GM12878 (cell line): ENCODE measurements at regions not wholly inside any gene's neighbourhood (a gene's known extent, or its start where the extent isn't known, plus 50 kb on each side); places are given as distances from the start of the nearest gene placed in this dataset.

Experiments used
- ATAC-seq: fragments of 200-7000 bp; cut with Tn5 transposase; 3 replicates; pipeline ENCODE4 v1.9.1; 2020; ENCODE audit warnings: mild to moderate bottlenecking, moderate library complexity
- BruUV-seq: library from RNA; stranded (reverse); fragments of 400-500 nt; replicated peaks from 2 replicates; lab custom pipeline; 2021; lab: Mats Ljungman, UMichigan
- CTCF ChIA-PET: fragments of 300-600 bp; sonication (Branson Sonifier 250); formaldehyde crosslinking; extraction: SDS; loops from one replicate; lab custom pipeline; 2021; ENCODE audit warnings: inconsistent platforms; lab: Yijun Ruan, JAX
- POLR2A ChIA-PET: fragments of 350-600 bp; formaldehyde crosslinking; extraction: SDS; loops from one replicate; lab custom pipeline; 2021; ENCODE audit warnings: inconsistent platforms; lab: Charles Lee
- RAD21 ChIA-PET: fragments of 300-600 bp; sonication (Branson Sonifier 250); formaldehyde crosslinking; loops from one replicate; lab custom pipeline; 2023; ENCODE audit warnings: antibody characterized with exemption; ENCODE audit not compliant: unreplicated experiment; lab: Charles Lee
- SMC1A ChIA-PET: fragments of 300-600 bp; sonication (Branson Sonifier 250); formaldehyde crosslinking; loops from one replicate; lab custom pipeline; 2023; ENCODE audit not compliant: unreplicated experiment, uncharacterized antibody; lab: Charles Lee
- DNase-seq: peaks from one replicate; pipeline ENCODE4 v3.0.0-alpha.2; 2011; ENCODE audit warnings: low read depth, low spot score
- FAIRE-seq: peaks from 3 replicates; lab custom pipeline; 2011; peaks lifted over from hg19 to GRCh38; lab: Jason Lieb, UNC
- H2AFZ ChIP-seq: 2 replicates; pipeline ENCODE4 v1.6.0; 2011; ENCODE audit warnings: low read depth, low read length, control low read depth; ENCODE audit not compliant: control insufficient read depth
- H3K27ac ChIP-seq: 2 replicates; pipeline ENCODE4 v1.5.1; 2011; ENCODE audit warnings: control low read depth; ENCODE audit not compliant: control insufficient read depth, insufficient read depth
- H3K27me3 ChIP-seq, 2 experiments: replicated peaks in 1 of 2; 2 replicates each; pipeline versions ENCODE4 v1.6.0 to v1.6.1; 2011; ENCODE audit warnings: low read length in 1 of 2; ENCODE audit not compliant: control insufficient read depth in 2 of 2, insufficient read depth in 2 of 2
- H3K36me3 ChIP-seq, 2 experiments: 2 replicates each; pipeline ENCODE4 v1.5.1; 2011; ENCODE audit warnings: low read length in 1 of 2; ENCODE audit not compliant: control insufficient read depth in 2 of 2, insufficient read depth in 2 of 2
- H3K4me1 ChIP-seq: 2 replicates; pipeline ENCODE4 v1.6.1; 2011; ENCODE audit warnings: mild to moderate bottlenecking, low read length, moderate library complexity, mixed read lengths; ENCODE audit not compliant: control insufficient read depth, insufficient read depth
- H3K4me2 ChIP-seq: 2 replicates; pipeline ENCODE4 v1.6.0; 2011; ENCODE audit warnings: control low read depth; ENCODE audit not compliant: control insufficient read depth, insufficient read depth
- H3K4me3 ChIP-seq: fragments of 200-600 bp; sonication (generic); 2 replicates; pipeline ENCODE4 v1.5.1; 2016
- H3K79me2 ChIP-seq: 2 replicates; pipeline ENCODE4 v1.6.0; 2011; ENCODE audit warnings: low read length; ENCODE audit not compliant: control insufficient read depth, insufficient read depth
- H3K9ac ChIP-seq: 2 replicates; pipeline ENCODE4 v1.8.0; 2011; ENCODE audit warnings: low read length, control low read depth, mixed read lengths; ENCODE audit not compliant: control insufficient read depth, insufficient read depth
- H3K9me3 ChIP-seq: replicated peaks from 3 replicates; pipeline ENCODE4 v1.5.1; 2011; ENCODE audit warnings: mild to moderate bottlenecking, low read length; ENCODE audit not compliant: control insufficient read depth, insufficient read depth
- H4K20me1 ChIP-seq: 2 replicates; pipeline ENCODE4 v1.6.0; 2011; ENCODE audit not compliant: control insufficient read depth, insufficient read depth
- EP300 ChIP-seq, 2 experiments: fragments of 150-350 bp in 1 of 2; IDR thresholded peaks; 2 replicates each; pipeline ENCODE4 v1.6.1; 2011 to 2012; ENCODE audit warnings: low read depth in 2 of 2, low read length in 2 of 2, borderline replicate concordance in 1 of 2, improper control_type of control experiment in 1 of 2, inconsistent platforms in 1 of 2; ENCODE audit not compliant: control insufficient read depth in 1 of 2
- FOXM1 ChIP-seq: IDR thresholded peaks from 2 replicates; pipeline ENCODE4 v1.6.1; 2012; ENCODE audit warnings: low read depth, mild to moderate bottlenecking, inconsistent platforms, low read length, moderate library complexity
- MXI1 ChIP-seq: fragments of 150-350 bp; IDR thresholded peaks from 2 replicates; pipeline ENCODE4 v1.6.1; 2011; ENCODE audit warnings: low read depth, mild to moderate bottlenecking, inconsistent platforms, low read length, improper control_type of control experiment
- POLR2AphosphoS5 ChIP-seq: IDR thresholded peaks from 2 replicates; pipeline ENCODE4 v1.6.1; 2011; ENCODE audit warnings: mild to moderate bottlenecking, low read length, inconsistent platforms
- RCOR1 ChIP-seq: conservative IDR thresholded peaks from 2 replicates; pipeline ENCODE4 v1.6.1; 2012; ENCODE audit warnings: low read depth, low read length, improper control_type of control experiment
- WGBS: methylation state at CpG from one replicate; pipeline ENCODE4 v1.1.6; 2016; ENCODE audit warnings: low lambda C conversion rate; ENCODE audit not compliant: insufficient replicate concordance, insufficient coverage; ENCODE audit errors: missing lambda C conversion rate; 5-methylcytosine and 5-hydroxymethylcytosine counted together
- in situ Hi-C: fragments of 300-500 bp; cut with MboI; formaldehyde crosslinking; loops from 9 replicates; pipeline ENCODE4 v1.14.3; 2018; ENCODE audit warnings: mixed read lengths
- intact Hi-C: fragments of 100-400 bp; cut with micrococcal nuclease; formaldehyde crosslinking; loops from one replicate; pipeline ENCODE4 v1.14.2; 2022; ENCODE audit not compliant: unreplicated experiment
- TF ChIP-seq, protein P1 (sequence below): IDR thresholded peaks from 2 replicates; pipeline ENCODE4 v1.6.1; 2012; ENCODE audit warnings: mild to moderate bottlenecking, low read depth, low read length
- TF ChIP-seq, protein P2 (sequence below): IDR thresholded peaks from 2 replicates; pipeline ENCODE4 v1.6.1; 2011; ENCODE audit warnings: borderline replicate concordance, low read depth, mild to moderate bottlenecking, moderate library complexity, low read length; ENCODE audit not compliant: insufficient read depth, poor library complexity, severe bottlenecking

DNA sequence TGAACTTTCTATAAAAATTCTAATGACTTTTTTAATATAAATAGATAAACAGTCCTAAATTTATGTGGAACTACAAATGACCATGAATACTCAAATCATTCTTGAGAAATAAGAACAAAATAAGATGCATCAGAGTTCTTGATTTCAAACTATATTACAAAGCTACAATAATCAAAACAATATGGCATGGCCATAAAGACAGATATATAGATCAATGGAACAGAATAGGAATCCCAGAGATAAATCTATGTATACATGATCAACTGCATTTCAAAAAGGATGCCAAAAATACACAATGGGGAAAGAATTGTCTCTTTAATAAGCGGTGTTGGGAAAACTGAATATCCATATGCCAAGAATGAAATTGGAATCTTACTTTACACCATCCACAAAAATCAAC lies 98.4 kb upstream of the IL15 start (continued):
- TF ChIP-seq, protein P1, sequence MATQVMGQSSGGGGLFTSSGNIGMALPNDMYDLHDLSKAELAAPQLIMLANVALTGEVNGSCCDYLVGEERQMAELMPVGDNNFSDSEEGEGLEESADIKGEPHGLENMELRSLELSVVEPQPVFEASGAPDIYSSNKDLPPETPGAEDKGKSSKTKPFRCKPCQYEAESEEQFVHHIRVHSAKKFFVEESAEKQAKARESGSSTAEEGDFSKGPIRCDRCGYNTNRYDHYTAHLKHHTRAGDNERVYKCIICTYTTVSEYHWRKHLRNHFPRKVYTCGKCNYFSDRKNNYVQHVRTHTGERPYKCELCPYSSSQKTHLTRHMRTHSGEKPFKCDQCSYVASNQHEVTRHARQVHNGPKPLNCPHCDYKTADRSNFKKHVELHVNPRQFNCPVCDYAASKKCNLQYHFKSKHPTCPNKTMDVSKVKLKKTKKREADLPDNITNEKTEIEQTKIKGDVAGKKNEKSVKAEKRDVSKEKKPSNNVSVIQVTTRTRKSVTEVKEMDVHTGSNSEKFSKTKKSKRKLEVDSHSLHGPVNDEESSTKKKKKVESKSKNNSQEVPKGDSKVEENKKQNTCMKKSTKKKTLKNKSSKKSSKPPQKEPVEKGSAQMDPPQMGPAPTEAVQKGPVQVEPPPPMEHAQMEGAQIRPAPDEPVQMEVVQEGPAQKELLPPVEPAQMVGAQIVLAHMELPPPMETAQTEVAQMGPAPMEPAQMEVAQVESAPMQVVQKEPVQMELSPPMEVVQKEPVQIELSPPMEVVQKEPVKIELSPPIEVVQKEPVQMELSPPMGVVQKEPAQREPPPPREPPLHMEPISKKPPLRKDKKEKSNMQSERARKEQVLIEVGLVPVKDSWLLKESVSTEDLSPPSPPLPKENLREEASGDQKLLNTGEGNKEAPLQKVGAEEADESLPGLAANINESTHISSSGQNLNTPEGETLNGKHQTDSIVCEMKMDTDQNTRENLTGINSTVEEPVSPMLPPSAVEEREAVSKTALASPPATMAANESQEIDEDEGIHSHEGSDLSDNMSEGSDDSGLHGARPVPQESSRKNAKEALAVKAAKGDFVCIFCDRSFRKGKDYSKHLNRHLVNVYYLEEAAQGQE = no peak
- TF ChIP-seq RCOR1 = no peak
- TF ChIP-seq MXI1 = no peak
- TF ChIP-seq EP300 (IDR thresholded peaks at IDR 0.05; ENCODE audit: borderline replicate concordance in 1 of 2, control insufficient read depth in 1 of 2, low read depth in 2 of 2, low read length in 2 of 2) = no peak
- TF ChIP-seq POLR2AphosphoS5 = no peak
- TF ChIP-seq, protein P2, sequence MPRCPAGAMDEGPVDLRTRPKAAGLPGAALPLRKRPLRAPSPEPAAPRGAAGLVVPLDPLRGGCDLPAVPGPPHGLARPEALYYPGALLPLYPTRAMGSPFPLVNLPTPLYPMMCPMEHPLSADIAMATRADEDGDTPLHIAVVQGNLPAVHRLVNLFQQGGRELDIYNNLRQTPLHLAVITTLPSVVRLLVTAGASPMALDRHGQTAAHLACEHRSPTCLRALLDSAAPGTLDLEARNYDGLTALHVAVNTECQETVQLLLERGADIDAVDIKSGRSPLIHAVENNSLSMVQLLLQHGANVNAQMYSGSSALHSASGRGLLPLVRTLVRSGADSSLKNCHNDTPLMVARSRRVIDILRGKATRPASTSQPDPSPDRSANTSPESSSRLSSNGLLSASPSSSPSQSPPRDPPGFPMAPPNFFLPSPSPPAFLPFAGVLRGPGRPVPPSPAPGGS = no peak

DNA sequence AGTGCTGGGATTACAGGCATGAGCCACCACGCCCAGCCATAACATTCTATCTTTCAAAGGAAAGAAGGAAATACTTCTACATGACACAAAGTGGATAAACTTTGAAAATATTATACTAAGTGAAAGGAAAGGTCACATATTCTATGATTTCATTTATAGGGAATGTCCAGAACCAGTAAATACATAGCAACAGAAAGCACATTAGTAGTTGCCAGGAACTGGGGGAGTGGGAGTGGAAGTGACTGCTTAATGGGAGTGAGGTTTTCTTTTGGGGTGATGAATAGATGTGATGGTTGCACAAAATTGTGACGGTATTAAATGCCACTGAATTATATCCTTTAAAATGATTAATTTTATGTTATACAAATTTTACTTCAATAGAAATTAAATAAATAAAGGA lies 95.7 kb upstream of the IL15 start:
- no peaks in the 10 kb centered on the region for H3K4me1 ChIP-seq
- no peak overlapping the region for H3K4me3 ChIP-seq
- no peaks in the 10 kb centered on the region for H3K79me2 ChIP-seq

More for the DNA sequence above, 95.7 kb upstream of the IL15 start:
- ATAC-seq (no peak), DNase-seq (no peak), FAIRE-seq (no peak)
- Histone ChIP-seq H3K36me3 (no peaks in the 10 kb centered on the region), H3K4me2 (no peak overlapping the region), H3K9me3 (no peaks in the 10 kb centered on the region; the same call in 2 of the 3 replicates), H3K9ac (no peak overlapping the region), H4K20me1 (no peaks in the 10 kb centered on the region), H2AFZ (no peak overlapping the region), H3K27me3 (no peaks in the 10 kb centered on the region), H3K27ac (no peak overlapping the region)
- WGBS = 24% methylated on average over 2 of the region's 2 CpGs
- in situ Hi-C loops (no loop called here), intact Hi-C loops (no loop called here)
- ChIA-PET SMC1A (interaction anchor here (0.6 kb wide), 1 partner anchor 1587 kb away, joined by 3 read pairs; no protein-coding TSS in a partner anchor), CTCF (no interaction called here), RAD21 (no interaction called here), POLR2A (interaction anchor here (0.6 kb wide), 1 partner anchor 26 kb away, joined by 4 read pairs; no protein-coding TSS in a partner anchor)
- no TSS peak for BruUV-seq
- TF ChIP-seq FOXM1 = no peak
